ENCODE measurements at regions not wholly inside any gene's neighbourhood (a gene's known extent, or its start where the extent isn't known, plus 50 kb on each side); places are given as distances from the start of the nearest gene placed in this dataset.

GRCh38 chr10:111299037-111299436 is 222.2 kb downstream of the ADRA2A start:
- no peak for TF ChIP-seq TCF12 (IDR thresholded peaks at IDR 0.05; ENCODE audit: low read depth, low read length)
- no peak for TF ChIP-seq TAF1 (IDR thresholded peaks at IDR 0.05; ENCODE audit: borderline replicate concordance, low read depth, low read length)
- TF ChIP-seq POLR2A (IDR thresholded peaks at IDR 0.05; ENCODE audit: low read depth, low read length), result no peak
- TF ChIP-seq YY1 (IDR thresholded peaks at IDR 0.05; ENCODE audit: low read depth, low read length), result no peak
- TF ChIP-seq SMC3 (IDR thresholded peaks at IDR 0.05; ENCODE audit: borderline replicate concordance, low read length), result no peak
- TF ChIP-seq JUNB (IDR thresholded peaks at IDR 0.05), result no peak
- no peak for TF ChIP-seq CTCF (IDR thresholded peaks at IDR 0.05 in 2 of 3, conservative IDR thresholded peaks at IDR 0.05 in 1 of 3; ENCODE audit: control insufficient read depth in 2 of 3, extremely low read depth in 1 of 3, insufficient read depth in 1 of 3, low read depth in 3 of 3, low read length in 3 of 3)
- TF ChIP-seq CREM (IDR thresholded peaks at IDR 0.05; ENCODE audit: low read depth), result no peak
- no peak for TF ChIP-seq SIN3A (IDR thresholded peaks at IDR 0.05; ENCODE audit: low read depth, low read length)
- no peak for TF ChIP-seq RAD21 (IDR thresholded peaks at IDR 0.05; ENCODE audit: insufficient read depth, low read depth, low read length)
- TF ChIP-seq POLR2AphosphoS5 (IDR thresholded peaks at IDR 0.05; ENCODE audit: low read length), result no peak
